ENCODE measurements at regions not wholly inside any gene's neighbourhood (a gene's known extent, or its start where the extent isn't known, plus 50 kb on each side); places are given as distances from the start of the nearest gene placed in this dataset.
A peak's percentile ranks its signal among the peaks of the same experiment; 100 is the strongest.
"Not testable (repeated sequence)": the region's sequence is repeated elsewhere in the genome, so short reads cannot be mapped to it uniquely, and the experiment has no call there.

DNA sequence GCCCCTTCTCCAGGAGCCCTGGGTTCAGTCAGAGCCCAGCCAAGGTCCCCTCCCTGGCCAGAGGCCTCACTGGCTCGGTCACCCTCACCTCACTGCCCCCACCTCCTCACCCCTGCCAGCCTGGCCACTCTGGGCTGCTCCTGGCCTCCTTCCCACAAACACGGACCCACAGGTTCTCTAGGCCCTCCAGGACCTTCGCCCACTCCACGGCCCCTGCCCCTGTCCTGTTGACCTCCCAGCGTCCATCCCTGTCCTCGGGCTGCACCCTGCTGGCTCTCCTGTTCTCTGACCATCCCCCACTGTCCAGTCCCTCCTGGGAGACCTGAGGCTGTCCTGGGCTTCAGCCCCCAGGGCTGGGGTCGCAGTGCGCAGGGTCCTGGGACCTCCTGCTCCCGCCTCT lies 173.3 kb downstream of the TMEM121 start:
- not testable (repeated sequence) for DNase-seq

DNA sequence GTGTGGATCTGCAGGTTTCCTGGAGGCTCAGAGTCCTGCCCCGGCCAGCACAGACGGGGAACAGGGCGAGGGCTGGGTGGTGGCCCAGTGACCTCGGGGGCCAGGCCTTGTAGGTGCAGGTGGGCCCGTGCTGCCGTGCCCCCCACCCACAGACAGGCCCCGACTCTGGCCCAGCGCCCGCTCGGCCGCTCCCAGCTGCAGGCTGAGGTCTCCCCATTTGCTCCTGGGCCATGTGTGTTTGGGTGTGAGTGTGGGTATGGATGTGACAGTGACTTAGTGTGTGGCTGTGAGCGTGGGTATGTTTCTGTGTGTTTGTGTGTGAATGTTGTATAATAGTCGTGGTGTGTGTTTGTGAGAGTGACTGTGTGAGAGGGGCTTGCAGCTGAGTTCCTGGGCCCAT lies 173.8 kb downstream of the TMEM121 start:
- DNase-seq, result not testable (repeated sequence)

DNA sequence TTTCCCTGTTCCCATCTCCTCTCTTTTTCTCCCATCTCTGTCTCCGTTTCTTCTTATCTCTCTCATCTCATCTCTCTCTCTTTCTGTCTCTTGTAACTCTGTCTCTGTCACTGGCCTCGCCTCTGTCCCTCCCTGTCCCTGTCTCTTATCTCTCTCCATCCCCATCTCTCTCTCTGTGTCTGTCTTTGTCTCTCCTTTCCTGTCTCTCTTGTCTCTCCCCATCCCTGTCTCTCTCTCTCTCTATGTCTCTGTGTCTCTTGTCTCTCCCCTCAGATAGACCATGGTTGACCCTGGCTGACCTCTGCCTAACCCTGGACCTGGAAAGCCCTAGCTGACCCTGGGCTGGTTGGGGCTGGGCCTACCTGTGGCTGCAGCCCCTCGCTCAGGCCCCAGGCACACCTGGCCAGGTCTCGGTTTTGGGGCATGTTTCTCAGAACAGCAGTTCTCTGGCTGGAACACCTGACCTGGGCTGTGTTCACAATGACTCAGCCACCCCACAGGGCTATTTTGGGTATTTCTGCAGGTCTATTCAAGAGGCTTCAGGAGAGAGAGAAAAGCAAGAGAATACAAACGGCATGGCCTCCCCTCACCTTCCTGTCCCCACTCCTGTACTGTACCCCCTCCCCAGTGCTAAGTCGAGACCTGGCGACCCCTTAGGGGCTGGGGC lies 174.4 kb downstream of the TMEM121 start:
- DNase-seq, result peak; percentile 40

DNA sequence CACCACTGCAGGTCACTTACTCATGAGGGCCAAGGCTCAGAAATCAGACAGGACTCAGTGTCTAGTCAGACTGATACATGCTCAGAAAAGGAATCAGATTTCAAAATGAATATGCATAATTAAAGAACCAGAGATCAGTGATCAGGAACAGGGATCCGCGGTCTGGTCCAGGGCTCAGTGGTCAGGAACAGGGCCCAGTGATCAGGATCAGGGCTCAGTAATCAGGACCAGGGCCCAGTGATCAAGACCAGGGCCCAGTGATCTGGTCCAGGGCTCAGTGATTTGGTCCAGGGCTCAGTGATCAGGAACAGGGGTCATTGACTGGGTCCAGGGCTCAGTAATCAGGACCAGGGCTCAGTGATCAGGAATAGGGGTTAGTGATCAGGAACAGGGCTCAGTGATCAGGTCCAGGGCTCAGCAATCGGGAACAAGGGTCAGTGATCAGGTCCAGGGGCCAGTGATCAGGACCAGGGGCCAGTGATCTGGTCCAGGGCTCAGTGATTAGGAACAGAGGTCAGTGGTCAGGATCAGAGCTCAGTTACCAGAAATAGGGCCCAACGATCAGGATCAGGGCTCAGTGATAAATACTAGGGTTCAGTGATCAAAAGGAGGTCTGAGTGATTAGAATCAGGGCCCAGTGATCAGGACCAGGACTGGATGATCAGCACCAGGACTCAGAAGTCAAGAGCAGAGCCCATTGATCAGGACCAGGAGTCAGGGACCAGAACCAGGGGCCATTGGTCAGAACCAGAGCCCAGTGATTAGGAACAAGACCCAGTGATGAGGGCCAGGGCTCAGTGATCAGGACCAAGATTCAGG lies 175.3 kb downstream of the TMEM121 start:
- no peak for DNase-seq

DNA sequence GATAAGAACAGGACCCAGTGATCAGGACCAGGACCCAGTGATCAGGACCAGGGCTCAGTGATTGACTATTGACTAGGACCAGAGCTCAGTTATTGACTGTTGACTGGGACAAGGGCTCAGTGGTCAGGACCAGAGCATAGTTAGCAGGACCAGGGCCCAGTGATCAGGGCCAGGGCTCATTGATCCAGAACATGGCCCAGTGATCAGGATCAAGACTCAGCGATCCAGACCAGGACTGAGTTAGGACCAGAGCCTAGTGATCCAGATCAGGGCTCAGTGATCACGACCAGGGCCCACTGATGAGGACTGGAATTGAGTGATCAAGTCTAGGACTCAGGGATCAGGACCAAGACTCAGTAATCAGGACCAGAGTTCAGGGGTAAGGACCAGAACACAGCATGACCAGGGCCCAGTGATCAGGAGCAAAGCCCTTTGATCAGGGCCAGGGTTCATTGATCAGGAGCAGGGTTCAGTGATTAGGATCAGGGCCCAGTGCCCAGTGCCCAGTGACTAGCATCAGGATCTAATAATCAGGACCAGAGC lies 176.0 kb downstream of the TMEM121 start:
- DNase-seq, result no peak

DNA sequence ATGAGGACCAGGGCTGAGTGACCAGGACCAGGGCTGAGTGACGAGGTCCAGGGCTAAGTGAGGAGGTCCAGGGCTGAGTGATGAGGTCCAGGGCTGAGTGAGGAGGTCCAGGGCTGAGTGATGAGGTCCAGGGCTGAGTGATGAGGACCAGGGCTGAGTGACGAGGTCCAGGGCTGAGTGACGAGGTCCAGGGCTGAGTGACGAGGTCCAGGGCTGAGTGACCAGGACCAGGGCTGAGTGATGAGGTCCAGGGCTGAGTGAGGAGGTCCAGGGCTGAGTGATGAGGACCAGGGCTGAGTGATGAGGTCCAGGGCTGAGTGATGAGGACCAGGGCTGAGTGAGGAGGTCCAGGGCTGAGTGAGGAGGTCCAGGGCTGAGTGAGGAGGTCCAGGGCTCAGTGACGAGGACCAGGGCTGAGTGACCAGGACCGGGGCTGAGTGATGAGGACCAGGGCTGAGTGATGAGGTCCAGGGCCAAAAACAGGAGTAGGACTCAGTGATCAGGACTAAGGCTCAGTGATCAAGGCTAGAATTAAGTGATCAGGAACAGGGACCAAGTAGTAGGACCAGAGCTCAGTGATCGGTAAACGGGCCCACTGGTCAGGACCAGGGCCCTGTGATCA lies 176.8 kb downstream of the TMEM121 start:
- not testable (repeated sequence) for DNase-seq

DNA sequence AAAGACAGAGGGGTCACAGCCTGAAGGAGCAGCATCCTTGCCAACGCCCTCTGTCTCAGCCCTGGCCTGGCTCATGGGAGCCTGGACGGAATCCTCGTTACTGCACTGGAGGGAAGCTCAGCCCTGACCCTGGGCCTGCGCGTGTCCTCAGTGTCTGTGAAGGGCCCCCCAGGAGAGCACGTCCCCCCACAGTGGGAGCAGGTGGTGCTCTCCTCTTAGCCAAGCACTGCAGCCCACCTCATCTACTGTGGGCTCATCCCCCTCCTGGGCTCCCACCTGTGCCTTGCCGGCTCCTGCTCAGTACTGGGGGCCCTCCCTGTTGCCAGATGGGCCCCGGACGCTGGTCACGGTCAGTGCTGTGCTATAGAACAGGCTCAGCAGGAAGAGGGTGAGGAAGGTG lies 177.7 kb downstream of the TMEM121 start:
- not testable (repeated sequence) for DNase-seq

DNA sequence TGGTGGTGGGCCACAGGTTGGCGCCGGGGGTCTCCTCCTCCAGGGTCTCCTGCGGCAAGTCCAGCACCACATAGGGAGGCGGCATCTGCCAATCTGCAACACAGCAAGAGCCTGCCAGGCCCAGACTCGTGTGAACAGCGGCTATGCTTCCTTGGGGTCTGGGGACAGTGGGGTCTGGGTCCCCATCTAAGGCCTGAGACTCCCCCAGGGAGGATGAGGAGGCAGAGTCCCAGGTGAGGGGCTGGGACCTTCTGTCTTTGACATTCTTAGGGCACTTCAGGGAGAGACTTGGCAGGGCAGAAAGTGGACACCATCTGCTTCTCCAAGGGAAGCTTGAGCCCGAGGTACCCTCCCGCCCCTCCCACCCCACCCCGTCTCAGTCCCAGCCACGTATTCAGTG lies 178.1 kb downstream of the TMEM121 start:
- DNase-seq, result not testable (repeated sequence)

DNA sequence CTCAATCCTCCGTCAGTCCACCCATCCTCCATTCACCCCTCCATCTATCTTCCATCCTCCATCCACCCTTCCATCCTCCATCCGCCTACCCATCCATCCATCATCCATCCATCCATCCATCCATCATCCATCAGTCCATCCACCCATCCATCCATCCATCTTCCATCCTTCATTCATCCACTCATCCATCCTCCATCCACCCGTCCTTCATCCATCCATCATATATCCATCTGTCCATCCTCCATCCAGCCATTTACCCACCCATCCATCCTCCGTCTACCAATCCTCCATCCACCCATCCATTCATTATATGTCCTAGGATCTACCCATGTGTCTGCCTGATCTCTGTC lies 179.1 kb downstream of the TMEM121 start:
- DNase-seq, result not testable (repeated sequence)

DNA sequence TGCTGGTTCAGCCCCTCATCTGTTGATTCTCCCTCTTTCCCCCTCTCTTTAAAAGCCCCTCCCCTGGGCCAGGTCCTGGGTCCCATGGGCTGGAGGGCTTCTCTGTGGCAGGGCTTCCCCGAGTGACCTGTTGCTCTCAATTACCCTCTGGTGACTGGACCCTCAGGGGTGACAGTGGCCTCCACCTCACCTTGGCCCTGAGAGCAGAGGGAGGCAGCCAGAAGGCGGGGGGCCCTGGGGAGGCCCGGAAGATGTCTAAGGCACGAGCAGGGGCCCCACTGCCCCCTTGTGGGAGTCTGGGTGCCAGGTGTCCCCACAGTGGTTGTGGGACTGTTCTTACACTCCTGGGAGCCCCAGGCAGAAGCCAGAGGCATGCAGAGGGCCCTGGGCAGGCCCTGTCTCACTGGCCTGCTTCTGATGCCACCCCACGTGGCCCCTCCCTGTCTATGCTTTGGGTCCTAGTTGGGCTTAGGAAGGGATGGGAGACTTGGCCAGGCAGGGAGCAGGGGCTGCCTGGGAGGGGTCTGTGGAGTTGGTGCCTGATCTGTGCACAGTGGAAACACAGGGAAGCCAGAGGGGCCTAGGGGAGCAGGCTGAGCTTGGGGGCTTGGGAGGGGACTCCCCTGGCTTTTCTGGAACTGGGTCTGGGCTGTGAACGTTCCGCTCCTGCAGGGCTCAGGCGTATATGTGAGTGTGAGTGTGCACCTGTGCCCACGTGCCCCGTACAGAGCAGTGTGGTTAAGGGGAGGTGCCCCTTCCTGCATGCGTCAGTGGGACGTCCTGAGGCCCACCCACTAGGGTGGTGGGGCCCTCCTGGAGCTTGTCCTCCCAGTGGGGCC lies 179.7 kb downstream of the TMEM121 start:
- DNase-seq, result peak; percentile 32

DNA sequence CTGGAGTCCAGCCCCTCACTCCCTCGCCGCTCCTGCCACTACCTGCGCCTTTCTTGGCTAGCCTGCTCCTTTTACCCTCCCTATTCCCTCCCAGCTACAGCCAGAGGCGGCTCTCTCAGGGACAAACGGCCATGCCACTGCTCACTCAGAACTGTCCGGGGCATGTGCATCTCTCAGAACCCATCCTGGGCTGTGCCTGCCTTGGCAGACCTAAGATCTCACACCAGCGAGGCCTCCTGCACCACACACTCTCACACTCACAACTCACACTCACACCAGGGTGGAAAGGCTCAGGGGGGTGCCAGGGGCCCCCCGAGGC lies 180.3 kb downstream of the TMEM121 start:
- not testable (repeated sequence) for DNase-seq

DNA sequence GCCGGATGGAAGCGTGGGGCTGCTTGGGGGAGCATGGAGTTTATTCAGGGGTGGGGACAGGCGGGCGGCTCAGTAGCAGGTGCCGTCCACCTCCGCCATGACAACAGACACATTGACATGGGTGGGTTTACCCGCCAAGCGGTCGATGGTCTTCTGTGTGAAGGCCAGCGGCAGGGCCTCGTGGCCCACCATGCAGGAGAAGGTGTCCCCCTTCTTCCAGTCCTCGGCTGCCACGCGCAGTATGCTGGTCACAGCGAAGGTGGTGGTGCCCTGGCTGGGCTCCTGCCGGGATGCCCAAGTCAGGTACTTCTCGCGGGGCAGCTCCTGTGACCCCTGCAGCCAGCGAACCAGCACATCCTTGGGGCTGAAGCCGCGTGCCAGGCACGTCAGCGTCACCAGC lies 180.7 kb downstream of the TMEM121 start:
- DNase-seq, result not testable (repeated sequence)

DNA sequence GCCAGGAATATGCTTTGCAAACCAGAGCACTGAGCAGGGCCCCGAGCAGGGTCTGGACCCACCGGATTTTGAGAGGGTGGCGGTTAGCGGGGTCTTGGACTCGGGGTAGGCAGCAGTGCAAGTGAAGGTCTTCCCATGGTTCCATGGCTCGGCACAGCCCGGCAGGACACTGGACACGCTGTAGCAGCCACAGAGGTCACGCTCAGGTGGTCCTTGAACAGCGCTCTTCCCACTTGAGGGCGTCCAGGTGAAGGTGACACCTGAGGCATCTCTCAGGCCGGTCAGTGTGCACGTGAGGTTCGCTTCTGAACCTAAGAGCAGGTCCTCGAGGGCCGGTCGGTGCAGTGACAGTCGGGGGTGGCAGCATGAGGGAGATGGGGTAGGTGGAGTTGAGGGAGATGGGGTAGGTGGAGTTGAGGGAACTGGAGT lies 181.4 kb downstream of the TMEM121 start:
- DNase-seq, result not testable (repeated sequence)

DNA sequence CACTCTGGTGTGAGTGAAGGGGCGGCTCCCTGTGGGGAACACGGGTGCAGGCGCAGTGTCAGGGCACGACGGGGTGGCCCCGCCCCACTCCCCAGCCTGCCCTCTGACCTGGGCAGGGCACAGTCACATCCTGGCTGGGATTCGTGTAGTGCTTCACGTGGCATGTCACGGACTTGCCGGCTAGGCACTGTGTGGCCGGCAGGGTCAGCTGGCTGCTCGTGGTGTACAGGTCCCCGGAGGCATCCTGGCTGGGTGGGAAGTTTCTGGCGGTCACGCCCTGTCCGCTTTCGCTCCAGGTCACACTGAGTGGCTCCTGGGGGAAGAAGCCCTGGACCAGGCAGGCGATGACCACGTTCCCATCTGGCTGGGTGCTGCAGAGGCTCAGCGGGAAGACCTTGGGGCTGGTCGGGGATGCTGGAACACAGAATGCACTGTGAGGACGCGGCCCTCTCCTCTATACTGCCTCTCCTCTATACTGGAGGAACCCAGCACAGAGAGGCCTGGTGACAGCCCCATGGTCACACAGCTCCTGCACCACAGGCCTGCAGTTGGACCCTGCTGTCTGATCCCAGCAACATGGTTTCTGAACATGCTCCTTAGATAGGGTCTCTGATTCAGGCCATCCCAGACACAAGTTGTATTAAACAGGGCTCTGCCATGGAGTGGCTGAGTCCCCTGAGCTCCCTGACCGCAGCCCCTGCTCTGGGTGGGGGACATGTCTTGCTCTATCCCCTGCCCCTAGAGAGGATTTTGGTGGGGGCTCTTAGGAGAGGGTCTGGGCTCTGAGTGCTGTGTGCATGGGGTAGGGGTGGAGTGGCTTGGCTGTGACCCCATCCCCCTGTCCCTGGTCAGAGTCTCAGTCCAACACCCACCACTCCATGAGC lies 182.1 kb downstream of the TMEM121 start:
- not testable (repeated sequence) for DNase-seq

DNA sequence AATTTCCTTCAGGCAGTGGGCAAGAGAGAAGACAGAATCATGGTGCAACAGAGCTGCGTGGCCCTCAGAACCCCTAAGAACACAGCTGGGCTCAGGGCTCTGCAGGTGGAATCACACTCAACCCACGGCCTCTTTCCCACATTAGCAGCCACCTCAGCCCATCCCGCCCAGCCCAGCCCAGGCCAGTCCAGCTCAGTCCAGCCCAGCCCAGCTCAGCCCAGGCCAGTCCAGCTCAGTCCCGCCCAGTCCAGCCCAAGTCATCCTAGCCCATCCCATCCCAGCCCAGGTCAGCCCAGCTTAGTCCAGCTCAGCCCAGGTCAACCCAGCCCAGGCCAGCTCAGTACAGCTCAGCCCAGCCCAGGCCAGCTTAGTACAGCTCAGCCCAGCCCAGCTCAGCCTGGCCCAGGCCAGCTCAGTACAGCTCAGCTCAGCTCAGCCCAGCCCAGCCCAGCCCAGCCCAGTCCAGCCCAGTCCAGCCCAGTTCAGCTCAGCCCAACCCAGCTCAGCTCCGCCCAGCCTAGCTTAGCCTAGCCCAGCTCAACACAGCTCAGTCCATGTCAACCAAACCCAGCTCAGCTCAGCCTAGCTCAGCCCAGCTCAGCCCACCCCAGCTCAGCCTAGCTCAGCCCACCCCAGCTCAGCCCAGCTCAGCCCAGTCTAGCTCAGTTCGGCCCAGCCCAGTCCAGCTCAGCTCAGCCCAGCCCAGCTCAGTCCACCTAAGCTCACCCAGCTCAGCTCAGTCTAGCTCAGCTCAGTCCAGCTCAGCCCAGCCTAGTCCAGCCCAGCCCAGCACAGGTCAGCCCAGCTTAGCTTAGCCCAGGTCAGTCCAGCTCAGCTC lies 183.1 kb downstream of the TMEM121 start:
- DNase-seq, result no peak

DNA sequence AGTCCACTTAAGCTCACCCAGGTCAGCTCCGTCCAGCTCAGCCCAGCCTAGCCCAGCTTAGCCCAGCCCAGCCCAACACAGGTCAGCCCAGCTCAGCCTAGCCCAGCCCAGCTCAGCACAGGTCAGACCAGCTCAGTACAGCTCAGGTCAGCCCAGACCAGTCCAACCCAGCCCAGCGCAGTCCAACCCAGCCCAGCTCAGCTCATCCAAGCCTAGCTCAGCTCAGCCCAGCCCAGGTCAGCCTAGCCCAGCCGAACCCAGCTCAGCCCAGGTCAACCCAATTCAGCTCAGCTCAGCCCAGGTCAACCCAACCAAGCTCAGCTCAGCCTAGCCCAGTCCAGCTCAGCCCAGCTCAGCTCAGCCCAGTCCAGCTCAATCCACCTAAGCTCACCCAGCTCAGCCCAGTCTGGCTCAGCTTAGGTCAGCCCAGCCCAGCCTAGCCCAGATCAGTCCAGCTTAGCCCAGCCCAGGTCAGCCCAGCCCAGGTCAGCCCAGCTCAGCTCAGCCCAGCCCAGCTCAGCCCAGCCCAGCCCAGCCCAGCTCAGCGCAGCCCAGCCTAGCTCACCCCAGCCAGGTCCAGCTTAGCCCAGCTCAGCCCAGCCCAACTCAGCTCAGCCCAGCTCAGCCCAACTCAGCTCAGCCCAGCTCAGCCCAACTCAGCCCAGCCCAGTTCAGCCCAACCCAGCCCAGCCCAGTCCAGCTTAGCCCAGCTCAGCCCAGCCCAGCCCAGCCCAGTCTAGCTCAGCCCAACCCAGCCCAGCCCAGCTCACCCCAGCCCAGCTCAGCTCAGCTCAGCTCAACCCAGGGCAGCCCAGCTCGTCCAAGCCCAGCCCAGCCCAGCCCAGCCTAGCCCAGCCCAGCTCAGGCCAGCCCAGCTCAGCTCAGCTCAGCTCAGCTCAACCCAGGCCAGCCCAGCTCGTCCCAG lies 184.0 kb downstream of the TMEM121 start:
- peak; percentile 40 for DNase-seq

DNA sequence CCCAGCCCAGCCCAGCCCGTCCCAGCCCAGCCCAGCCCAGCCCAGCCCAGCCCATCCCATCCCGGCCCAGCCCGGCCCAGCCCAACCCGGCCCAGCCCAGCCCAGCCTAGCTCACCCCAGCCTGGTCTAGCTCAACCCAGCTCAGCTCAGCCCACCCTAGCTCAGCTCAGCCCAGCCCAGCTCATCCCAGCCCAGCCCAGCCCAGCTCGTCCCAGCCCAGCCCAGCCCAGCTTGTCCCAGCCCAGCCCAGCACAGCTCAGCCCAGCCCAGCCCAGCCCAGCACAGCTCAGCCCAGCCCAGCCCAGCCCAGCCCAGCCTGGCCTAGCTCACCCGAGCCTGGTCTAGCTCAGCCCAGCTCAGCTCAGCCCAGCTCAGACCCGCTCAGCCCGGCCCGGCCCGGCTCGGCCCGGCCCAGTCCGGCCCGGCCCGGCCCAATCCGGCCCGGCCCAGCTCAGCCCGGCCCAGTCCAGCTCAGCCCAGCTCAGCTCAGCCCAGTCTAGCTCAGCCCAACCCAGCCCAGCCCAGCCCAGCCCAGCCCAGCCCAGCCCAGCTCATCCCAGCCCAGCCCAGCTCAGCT lies 184.7 kb downstream of the TMEM121 start:
- no peak for DNase-seq

DNA sequence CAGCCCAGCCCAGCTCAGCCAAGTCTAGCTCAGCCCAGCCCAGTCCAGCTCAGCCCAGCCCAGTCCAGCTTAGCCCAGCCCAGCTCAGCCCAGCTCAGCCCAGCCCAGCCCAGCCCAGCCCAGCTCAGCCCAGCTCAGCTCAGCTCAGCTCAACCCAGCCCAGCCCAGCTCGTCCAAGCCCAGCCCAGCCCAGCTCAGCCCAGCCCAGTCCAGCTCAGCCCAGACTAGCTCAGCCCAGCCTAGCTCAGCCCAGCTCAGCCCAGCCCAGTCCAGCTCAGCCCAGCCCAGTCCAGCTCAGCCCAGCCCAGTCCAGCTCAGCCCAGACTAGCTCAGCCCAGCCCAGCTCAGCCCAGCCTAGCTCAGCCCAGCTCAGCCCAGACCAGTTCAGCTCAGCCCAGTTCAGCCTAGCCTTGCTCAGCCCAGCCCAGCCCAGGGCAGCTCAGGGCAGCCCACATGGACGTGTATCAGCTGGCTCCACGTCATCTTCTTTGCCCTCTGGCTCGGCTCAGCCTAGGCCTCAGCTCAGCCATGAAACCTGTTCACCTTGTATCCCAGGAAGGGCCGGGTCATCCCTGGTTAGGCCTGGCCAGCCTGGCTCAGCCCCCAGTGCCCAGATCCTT lies 185.6 kb downstream of the TMEM121 start:
- peak; percentile 33 for DNase-seq

DNA sequence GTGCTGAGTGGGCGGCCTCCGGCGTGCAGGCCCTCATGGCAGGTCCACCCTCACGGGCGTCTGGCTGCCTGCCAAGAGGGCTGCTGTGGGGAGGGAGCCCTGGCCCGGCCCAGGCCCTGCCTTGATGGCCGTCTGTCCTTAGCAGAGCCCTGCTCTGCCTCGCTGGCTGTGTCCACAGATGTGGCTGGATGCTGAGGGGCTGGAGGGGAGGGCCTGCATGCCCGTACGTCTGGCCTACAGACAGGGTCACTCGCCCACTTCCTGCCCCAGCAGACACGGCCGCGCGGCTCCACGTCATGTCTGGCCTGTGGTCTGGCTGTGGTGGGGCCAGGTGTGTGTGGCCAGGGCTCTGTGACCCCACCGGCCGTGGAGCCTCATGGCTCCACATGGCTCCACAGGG lies 186.3 kb downstream of the TMEM121 start:
- DNase-seq, result not testable (repeated sequence)
